H1 (cell line): ENCODE measurements at regions not wholly inside any gene's neighbourhood (a gene's known extent, or its start where the extent isn't known, plus 50 kb on each side); places are given as distances from the start of the nearest gene placed in this dataset.

Experiments
- CTCF ChIA-PET: fragments of 300-600 bp; sonication (Branson Sonifier 250); formaldehyde crosslinking; loops from one replicate; lab custom pipeline; 2021; ENCODE audit not compliant: partially characterized antibody; lab: Charles Lee
- POLR2A ChIA-PET: fragments of 300-600 bp; sonication (Branson Sonifier 250); formaldehyde crosslinking; loops from one replicate; lab custom pipeline; 2021; ENCODE audit warnings: inconsistent platforms; ENCODE audit not compliant: partially characterized antibody; lab: Charles Lee
- DNase-seq, 2 experiments: peaks; one replicate each; pipeline versions ENCODE4 v3.0.0 to v3.0.0-alpha.2; 2010 to 2022; ENCODE audit warnings: low spot score in 2 of 2, low read depth in 1 of 2, mixed read lengths in 1 of 2
- FAIRE-seq: peaks from 2 replicates; lab custom pipeline; 2011; peaks lifted over from hg19 to GRCh38; lab: Jason Lieb, UNC
- H2AFZ ChIP-seq: 2 replicates; pipeline ENCODE4 v1.8.1; 2012; ENCODE audit warnings: low read length, inconsistent platforms
- H2AK5ac ChIP-seq: 2 replicates; pipeline ENCODE4 v1.6.1; 2013; ENCODE audit warnings: low read depth, low read length
- H2BK120ac ChIP-seq: replicated peaks from 2 replicates; pipeline ENCODE3; 2013; ENCODE audit warnings: low read depth, low read length, inconsistent platforms
- H2BK12ac ChIP-seq: 2 replicates; pipeline ENCODE4 v1.6.1; 2013; ENCODE audit warnings: low read depth, low read length
- H2BK15ac ChIP-seq: 2 replicates; pipeline ENCODE4 v1.6.1; 2013; ENCODE audit warnings: low read length
- H2BK20ac ChIP-seq: 2 replicates; pipeline ENCODE4 v1.6.1; 2013; ENCODE audit warnings: low read length
- H2BK5ac ChIP-seq: 2 replicates; pipeline ENCODE4 v1.6.1; 2013; ENCODE audit warnings: low read depth, low read length
- H3K14ac ChIP-seq: 2 replicates; pipeline ENCODE4 v1.6.1; 2013; ENCODE audit warnings: inconsistent platforms; ENCODE audit not compliant: insufficient read length
- H3K18ac ChIP-seq: 2 replicates; pipeline ENCODE4 v1.6.1; 2013; ENCODE audit warnings: low read length; ENCODE audit errors: extremely low read depth
- H3K23ac ChIP-seq: 2 replicates; pipeline ENCODE4 v1.6.1; 2013; ENCODE audit warnings: inconsistent platforms; ENCODE audit not compliant: insufficient read length
- H3K23me2 ChIP-seq: 2 replicates; pipeline ENCODE4 v1.6.1; 2013; ENCODE audit warnings: low read depth, low read length
- H3K27ac ChIP-seq: 2 replicates; pipeline ENCODE4 v1.6.1; 2011; ENCODE audit warnings: low read depth, low read length, inconsistent platforms
- H3K27me3 ChIP-seq, 4 experiments: replicated peaks in 1 of 4; 1 replicate in 1 of 4; 2 replicates in 3 of 4; pipeline versions ENCODE4 v1.6.1 to v1.8.1; 2011 to 2013; ENCODE audit warnings: low read length in 3 of 4, mild to moderate bottlenecking in 3 of 4, inconsistent platforms in 2 of 4, mixed read lengths in 2 of 4, moderate library complexity in 1 of 4; ENCODE audit not compliant: control insufficient read depth in 3 of 4, insufficient read depth in 3 of 4; ENCODE audit errors: extremely low read depth in 1 of 4
- H3K36me3 ChIP-seq, 4 experiments: 2 replicates each; pipeline versions ENCODE4 v1.6.1 to v1.8.1; 2011 to 2013; ENCODE audit warnings: mild to moderate bottlenecking in 4 of 4, low read length in 3 of 4, moderate library complexity in 2 of 4, control low read depth in 1 of 4, inconsistent platforms in 1 of 4; ENCODE audit not compliant: insufficient read depth in 4 of 4, control insufficient read depth in 2 of 4
- H3K4ac ChIP-seq: replicated peaks from 2 replicates; pipeline ENCODE3; 2013; ENCODE audit warnings: low read length, low read depth, mixed read lengths, inconsistent platforms; ENCODE audit not compliant: insufficient read length
- H3K4me1 ChIP-seq, 4 experiments: replicated peaks in 1 of 4; 1 replicate in 1 of 4; 2 replicates in 3 of 4; pipeline versions ENCODE4 v1.6.1 to v1.8.1; 2011 to 2013; ENCODE audit warnings: low read length in 3 of 4, inconsistent platforms in 2 of 4, mixed read lengths in 1 of 4; ENCODE audit not compliant: insufficient read depth in 4 of 4, control insufficient read depth in 3 of 4
- H3K4me2 ChIP-seq, 2 experiments: 2 replicates each; pipeline versions ENCODE4 v1.6.1 to v1.8.1; 2011 to 2013; ENCODE audit warnings: low read depth in 2 of 2, low read length in 2 of 2, control low read depth in 1 of 2, inconsistent platforms in 1 of 2, mild to moderate bottlenecking in 1 of 2; ENCODE audit not compliant: insufficient read depth in 1 of 2
- H3K4me3 ChIP-seq, 4 experiments: fragments of 200-600, 300-600 bp in 1 of 4; sonication (generic), shearing (Covaris generic), sonication (Bioruptor Twin) in 1 of 4; 2 replicates each; pipeline versions ENCODE4 v1.5.1 to v1.8.1; 2011 to 2016; ENCODE audit warnings: low read length in 4 of 4, low read depth in 3 of 4, control low read depth in 2 of 4, inconsistent platforms in 2 of 4, mild to moderate bottlenecking in 2 of 4, mixed read lengths in 1 of 4, moderate library complexity in 1 of 4; ENCODE audit not compliant: insufficient read depth in 2 of 4; ENCODE audit errors: extremely low read depth in 1 of 4
- H3K56ac ChIP-seq: replicated peaks from 2 replicates; pipeline ENCODE3; 2013; ENCODE audit warnings: low read depth, mild to moderate bottlenecking, mixed read lengths, low read length, inconsistent platforms; ENCODE audit not compliant: insufficient read length
- H3K79me1 ChIP-seq: 2 replicates; pipeline ENCODE4 v1.6.1; 2013; ENCODE audit warnings: low read depth, low read length, control low read depth
- H3K79me2 ChIP-seq, 2 experiments: 2 replicates each; pipeline versions ENCODE4 v1.6.1 to v1.8.1; 2012 to 2013; ENCODE audit warnings: low read length in 2 of 2, mild to moderate bottlenecking in 2 of 2, inconsistent platforms in 1 of 2; ENCODE audit not compliant: insufficient read depth in 2 of 2, control insufficient read depth in 1 of 2
- H3K9ac ChIP-seq, 4 experiments: replicated peaks in 1 of 4; 1 replicate in 1 of 4; 2 replicates in 3 of 4; pipeline versions ENCODE4 v1.6.1 to v1.8.1; 2011 to 2013; ENCODE audit warnings: low read depth in 3 of 4, low read length in 3 of 4, control low read depth in 2 of 4, mild to moderate bottlenecking in 2 of 4, moderate library complexity in 2 of 4, inconsistent platforms in 1 of 4; ENCODE audit errors: extremely low read depth in 1 of 4
- H3K9me3 ChIP-seq, 2 experiments: 2 replicates each; pipeline versions ENCODE4 v1.6.1 to v1.8.1; 2012 to 2013; ENCODE audit warnings: mild to moderate bottlenecking in 2 of 2, moderate library complexity in 2 of 2, control low read depth in 1 of 2, inconsistent platforms in 1 of 2, low read depth in 1 of 2, low read length in 1 of 2, mixed read lengths in 1 of 2; ENCODE audit not compliant: insufficient read depth in 2 of 2
- H4K20me1 ChIP-seq, 2 experiments: replicated peaks in 1 of 2; 2 replicates each; pipeline versions ENCODE3 to v1.8.1; 2011 to 2013; ENCODE audit warnings: inconsistent platforms in 2 of 2, low read length in 2 of 2, mild to moderate bottlenecking in 1 of 2; ENCODE audit not compliant: insufficient read depth in 2 of 2, control insufficient read depth in 1 of 2
- H4K5ac ChIP-seq: 2 replicates; pipeline ENCODE4 v1.6.1; 2013; ENCODE audit warnings: low read length, low read depth, mixed read lengths, inconsistent platforms; ENCODE audit not compliant: insufficient read length
- H4K8ac ChIP-seq: 2 replicates; pipeline ENCODE4 v1.8.0; 2013; ENCODE audit warnings: mild to moderate bottlenecking, moderate library complexity, low read length, inconsistent platforms; ENCODE audit not compliant: insufficient read depth; ENCODE audit errors: extremely low read depth
- H4K91ac ChIP-seq: replicated peaks from 2 replicates; pipeline ENCODE3; 2013; ENCODE audit warnings: low read length, mixed read lengths, inconsistent platforms; ENCODE audit not compliant: insufficient read length
- SUZ12 ChIP-seq: fragments of 200-600 bp; sonication (generic); IDR thresholded peaks from 2 replicates; pipeline ENCODE4 v1.6.1; 2012; ENCODE audit warnings: mild to moderate bottlenecking, inconsistent platforms, low read length, moderate library complexity, mixed read lengths
- TF ChIP-seq, protein P1 (sequence below): IDR thresholded peaks from 2 replicates; pipeline ENCODE4 v1.6.1; 2012; ENCODE audit warnings: inconsistent platforms

DNA sequence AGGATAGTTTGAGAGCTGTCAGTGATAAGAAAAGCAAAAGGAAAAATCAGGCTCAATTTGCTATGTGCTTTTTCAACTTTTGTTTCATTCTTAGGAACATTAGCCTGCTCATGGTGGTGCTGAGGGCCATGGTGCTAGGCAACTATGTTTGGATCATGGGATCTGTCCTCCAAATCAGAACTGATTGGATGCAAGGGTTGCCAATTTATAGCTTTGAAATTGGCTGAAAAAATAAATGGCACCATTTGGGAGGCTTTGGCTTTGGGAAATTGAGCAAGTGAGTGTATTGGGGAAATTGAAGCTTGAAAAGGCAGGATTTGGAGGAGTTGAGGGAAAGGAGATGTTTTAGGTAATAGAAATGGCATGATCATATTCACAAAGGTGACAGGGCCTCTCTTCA, 103.8 kb downstream of the CYP26A1 start:
- Histone ChIP-seq H2AFZ (no peak overlapping the region), H3K4me3 (no peak overlapping the region), H3K27me3 (no peaks in the 10 kb centered on the region; a peak in 1 of 7 replicates), H3K36me3 (no peaks in the 10 kb centered on the region), H3K23me2 (no peaks in the 10 kb centered on the region), H2BK20ac (no peak overlapping the region), H2BK15ac (no peak overlapping the region), H3K79me1 (no peaks in the 10 kb centered on the region), H2BK12ac (no peak overlapping the region), H4K5ac (no peak overlapping the region), H4K20me1 (no peaks in the 10 kb centered on the region), H3K9ac (no peak overlapping the region), H3K4ac (no peak overlapping the region), H4K8ac (no peak overlapping the region), H2BK120ac (no peak overlapping the region), H3K56ac (no peak overlapping the region), H3K14ac (no peak overlapping the region), H3K18ac (no peak overlapping the region), H3K9me3 (no peaks in the 10 kb centered on the region), H3K4me1 (no peaks in the 10 kb centered on the region), H3K4me2 (no peak overlapping the region), H4K91ac (no peak overlapping the region), H2AK5ac (no peak overlapping the region), H3K27ac (no peak overlapping the region), H3K23ac (no peak overlapping the region), H2BK5ac (no peak overlapping the region), H3K79me2 (no peaks in the 10 kb centered on the region)
- POLR2A ChIA-PET = no interaction called here
- CTCF ChIA-PET = interaction anchor here (1.0 kb wide), 1 partner anchor 172 kb away, joined by 3 read pairs; no protein-coding TSS in a partner anchor
- DNase-seq (no peak), FAIRE-seq (no peak)
- TF ChIP-seq SUZ12 = no peak
- TF ChIP-seq, protein P1, sequence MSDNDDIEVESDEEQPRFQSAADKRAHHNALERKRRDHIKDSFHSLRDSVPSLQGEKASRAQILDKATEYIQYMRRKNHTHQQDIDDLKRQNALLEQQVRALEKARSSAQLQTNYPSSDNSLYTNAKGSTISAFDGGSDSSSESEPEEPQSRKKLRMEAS = no peak
